HG02759 (cell line): ENCODE measurements at regions not wholly inside any gene's neighbourhood (a gene's known extent, or its start where the extent isn't known, plus 50 kb on each side); places are given as distances from the start of the nearest gene placed in this dataset.
"Not testable (repeated sequence)": the region's sequence is repeated elsewhere in the genome, so short reads cannot be mapped to it uniquely, and the experiment has no call there.

Source experiments
- ATAC-seq: cut with Tn5 transposase; IDR thresholded peaks from one replicate; pipeline ENCODE4 v1.9.1; 2021; ENCODE audit warnings: mild to moderate bottlenecking, moderate library complexity; ENCODE audit not compliant: unreplicated experiment

GRCh38 chr12:107570721-107571120, 114.9 kb upstream of the PWP1 start:
- no peak for ATAC-seq

GRCh38 chr12:107571492-107571891, 114.1 kb upstream of the PWP1 start:
- ATAC-seq, result no peak

DNA sequence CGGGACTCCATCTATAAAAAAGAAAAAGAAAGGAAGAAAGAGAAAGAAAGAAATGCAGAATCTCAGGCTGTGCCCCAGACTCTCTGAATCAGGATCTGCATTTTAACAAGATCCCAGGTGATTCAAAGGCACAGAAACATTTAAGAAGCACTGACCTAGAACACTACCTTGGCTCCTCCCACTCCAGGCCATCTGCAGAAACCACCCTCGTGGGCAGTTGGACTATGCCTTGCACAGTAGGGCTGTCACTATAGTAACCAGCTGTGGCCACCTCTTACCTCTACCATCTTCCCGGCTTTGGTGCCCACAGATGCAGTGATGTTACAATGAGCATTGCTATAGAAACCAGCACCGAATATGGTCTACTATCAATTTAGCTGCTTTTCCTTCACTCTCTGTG, 110.9 kb upstream of the PWP1 start:
- no peak for ATAC-seq

DNA sequence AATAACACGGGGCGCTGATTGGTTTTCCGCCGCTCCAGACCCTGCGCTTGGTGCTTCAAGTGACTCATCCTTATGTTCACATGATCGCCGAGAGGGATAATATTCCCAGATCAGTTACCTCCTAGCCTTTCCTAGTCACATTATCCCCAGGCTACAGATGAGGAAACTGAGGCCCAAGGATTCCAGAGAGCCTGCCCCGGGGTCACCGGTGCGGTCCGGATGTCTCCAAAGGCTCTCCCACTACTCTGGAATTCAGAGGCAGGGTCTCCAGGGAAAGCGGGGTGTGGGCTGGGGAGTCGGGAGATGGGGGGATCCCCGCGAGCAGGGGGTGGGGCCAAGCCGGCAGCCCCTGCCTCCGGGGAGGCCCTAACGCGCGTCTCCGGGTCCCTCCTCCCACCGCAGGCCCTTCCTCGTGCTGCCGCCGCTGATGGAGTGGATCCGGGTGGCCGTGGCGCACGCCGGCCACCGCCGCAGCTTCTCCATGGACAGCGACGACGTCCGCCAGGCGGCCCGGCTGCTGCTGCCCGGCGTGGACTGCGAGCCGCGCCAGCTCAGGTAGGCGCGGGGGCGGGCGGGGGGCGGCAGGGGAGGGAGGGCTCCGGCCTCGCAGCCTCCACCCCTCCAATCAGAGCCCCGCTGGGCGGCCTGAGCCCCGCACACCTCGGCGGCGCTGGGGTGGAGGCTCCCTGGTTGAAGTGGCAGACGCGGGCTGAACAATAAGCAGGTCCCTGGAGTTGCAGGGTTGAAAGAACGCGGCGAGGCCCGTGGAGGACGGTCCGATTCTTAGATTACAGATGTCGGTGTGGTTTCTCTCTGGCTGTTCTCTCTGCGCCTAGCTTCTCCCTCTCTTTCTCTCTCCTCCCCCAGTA, 104.6 kb upstream of the PWP1 start:
- ATAC-seq, result no peak

DNA sequence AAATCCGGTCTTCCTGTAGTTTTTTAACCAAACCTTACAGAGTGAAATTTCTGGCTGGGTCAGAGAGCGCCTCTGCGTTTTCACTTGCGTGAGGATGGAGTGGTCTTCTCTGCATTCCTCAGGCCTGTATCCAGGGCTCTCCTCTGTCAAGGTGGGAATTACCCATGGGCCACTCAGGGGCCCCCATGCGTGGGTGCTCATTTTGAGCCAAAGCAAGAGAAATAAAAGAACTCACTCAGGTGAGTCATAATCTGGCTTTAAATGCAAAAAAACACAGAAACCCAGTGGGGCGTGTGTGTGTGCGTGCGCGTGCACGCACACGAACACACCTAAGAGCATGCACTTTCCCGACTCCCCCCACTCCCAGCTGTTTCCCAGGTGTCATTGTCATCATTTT, 104.0 kb upstream of the PWP1 start:
- ATAC-seq, result no peak

DNA sequence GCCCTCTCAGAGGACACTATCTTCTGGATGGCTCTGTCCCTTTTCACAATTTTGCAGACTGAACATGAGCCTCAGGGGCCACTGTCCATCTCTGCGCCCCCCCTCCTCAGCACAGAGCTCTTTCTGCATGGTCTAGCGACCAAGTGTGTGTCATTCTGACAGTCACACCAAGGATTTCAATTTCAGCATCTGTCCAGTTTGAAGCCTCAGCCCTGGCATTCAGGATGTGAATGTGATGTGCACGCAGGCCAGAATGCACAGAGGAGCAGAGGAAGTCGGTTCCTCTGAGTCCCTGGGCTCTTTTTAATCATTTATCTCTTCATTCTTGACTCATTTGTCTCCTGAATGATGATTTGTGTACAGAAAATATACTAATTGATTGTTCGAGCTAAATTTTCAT, 102.0 kb upstream of the PWP1 start:
- no peak for ATAC-seq

GRCh38 chr12:107584563-107584962, 101.0 kb upstream of the PWP1 start:
- ATAC-seq, result no peak

DNA sequence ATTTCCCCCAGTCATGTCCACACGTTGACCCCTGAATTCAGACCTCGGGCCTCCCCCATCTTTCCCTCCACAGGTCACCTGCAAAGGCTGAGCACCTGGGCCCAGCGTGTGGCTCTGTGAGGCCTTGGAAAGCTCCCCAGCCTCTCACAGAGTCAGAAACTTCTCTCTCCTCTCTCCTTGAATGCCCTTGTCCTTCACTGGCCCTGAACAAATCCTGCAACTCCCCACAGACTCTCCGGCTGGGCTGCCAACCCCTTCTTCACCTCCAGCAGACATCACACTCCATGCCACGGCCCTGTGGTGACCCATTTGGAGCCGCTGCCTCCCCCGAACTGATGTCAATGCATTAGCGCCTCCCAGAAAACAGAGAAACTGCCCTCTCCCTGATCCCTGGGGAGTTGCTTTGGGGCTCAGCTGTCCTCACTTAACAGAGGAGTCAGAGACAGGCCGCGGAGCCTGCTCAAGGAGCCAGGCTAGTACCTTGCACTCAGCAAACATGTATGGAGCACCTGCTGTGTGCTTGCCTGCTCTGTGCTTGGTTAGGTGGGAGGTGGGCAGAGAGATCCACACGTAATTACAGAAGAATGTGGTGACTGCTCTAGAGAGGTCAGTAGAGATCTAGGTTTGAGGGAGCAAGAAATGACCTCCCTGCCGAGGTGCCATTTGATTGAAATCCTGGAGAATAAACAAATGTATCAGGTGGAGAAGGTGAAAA, 99.2 kb upstream of the PWP1 start:
- no peak for ATAC-seq

GRCh38 chr12:107590413-107590812, 95.2 kb upstream of the PWP1 start:
- no peak for ATAC-seq

DNA sequence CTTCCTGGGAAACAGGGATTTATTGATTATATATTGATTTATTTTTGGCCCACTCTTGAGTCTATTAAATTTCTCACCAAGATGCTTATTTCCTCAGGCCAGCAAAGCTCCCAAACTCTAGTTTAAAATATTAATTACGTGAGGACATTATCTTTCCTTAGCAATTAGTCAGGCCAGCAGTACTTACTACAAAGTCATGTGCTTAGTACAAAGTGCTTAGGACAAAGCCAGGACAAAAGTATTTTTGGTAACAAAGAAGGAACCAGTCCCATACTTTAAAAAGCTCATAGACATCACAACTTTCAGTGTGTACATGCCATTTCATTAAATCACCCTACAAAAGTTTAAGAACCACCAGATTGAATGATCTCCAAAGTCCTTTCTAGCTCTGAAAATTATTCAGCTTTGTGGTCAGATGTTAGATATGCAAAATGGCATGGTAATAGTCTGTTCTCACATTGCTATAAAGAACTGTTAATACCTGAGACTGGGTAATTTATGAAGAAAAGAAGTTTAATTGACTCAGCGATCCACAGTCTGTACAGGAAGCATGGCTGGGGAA, 94.7 kb upstream of the PWP1 start:
- ATAC-seq, result no peak

DNA sequence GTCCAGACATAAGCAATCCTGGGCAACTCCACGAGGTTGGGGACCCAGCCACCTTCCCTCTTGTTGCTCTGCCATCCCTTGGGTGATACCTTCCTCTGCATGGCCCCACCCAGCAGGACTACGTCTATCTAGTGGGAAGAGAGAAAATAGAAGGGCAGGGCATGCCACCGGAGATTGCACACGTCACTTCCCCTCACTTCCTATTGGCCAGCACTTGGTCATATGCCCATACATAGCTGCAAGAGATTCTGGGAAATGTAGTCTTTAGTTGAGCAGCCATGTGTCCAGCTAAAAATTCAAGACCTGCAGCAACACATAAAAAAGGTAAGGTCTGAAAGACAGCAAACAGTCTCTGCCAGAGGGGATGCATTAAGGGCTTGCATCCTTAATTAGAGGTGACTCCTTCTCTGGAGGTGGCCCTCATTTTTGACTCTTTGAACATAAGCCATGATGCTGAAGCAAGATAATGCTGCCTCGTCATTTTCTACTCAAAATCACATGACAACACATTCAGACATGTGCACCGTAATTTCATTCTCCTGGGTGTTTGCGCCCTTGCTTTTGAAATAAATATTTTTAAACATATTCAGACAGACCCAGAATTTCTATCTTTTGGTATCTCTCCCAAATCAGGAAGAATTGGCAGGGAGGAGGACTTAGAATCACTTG, 91.8 kb upstream of the PWP1 start:
- no peak for ATAC-seq

GRCh38 chr12:107594995-107595394, 90.6 kb upstream of the PWP1 start:
- ATAC-seq, result no peak

- ATAC-seq, result no peak
These were observed 87.7 kb upstream of the PWP1 start for GRCh38 chr12:107597695-107598410.

GRCh38 chr12:107598906-107599305, 86.7 kb upstream of the PWP1 start:
- no peak for ATAC-seq

GRCh38 chr12:107600581-107601144, 84.9 kb upstream of the PWP1 start:
- ATAC-seq, result no peak

- no peak for ATAC-seq
These were observed 83.2 kb upstream of the PWP1 start for GRCh38 chr12:107602446-107602845.

DNA sequence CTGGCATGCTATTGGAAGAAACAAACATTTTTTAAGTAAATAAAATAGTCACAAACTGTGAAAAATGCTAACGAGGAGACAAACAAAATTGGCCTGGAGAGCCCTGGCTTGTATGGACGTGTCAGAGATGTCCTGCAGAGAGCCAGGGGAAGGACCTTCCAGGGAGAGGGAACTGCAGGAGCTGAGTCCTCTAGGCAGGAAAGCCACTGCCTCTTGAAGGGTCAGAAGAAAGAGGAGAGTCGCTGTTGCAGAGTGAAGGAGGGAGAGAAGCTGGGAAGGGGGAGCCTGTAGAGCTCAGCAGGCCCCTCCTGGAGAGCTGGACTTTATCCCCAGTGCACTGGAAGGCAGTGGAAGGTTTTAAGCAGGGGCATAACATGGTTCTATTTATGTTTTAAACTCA, 80.3 kb upstream of the PWP1 start:
- no peak for ATAC-seq

DNA sequence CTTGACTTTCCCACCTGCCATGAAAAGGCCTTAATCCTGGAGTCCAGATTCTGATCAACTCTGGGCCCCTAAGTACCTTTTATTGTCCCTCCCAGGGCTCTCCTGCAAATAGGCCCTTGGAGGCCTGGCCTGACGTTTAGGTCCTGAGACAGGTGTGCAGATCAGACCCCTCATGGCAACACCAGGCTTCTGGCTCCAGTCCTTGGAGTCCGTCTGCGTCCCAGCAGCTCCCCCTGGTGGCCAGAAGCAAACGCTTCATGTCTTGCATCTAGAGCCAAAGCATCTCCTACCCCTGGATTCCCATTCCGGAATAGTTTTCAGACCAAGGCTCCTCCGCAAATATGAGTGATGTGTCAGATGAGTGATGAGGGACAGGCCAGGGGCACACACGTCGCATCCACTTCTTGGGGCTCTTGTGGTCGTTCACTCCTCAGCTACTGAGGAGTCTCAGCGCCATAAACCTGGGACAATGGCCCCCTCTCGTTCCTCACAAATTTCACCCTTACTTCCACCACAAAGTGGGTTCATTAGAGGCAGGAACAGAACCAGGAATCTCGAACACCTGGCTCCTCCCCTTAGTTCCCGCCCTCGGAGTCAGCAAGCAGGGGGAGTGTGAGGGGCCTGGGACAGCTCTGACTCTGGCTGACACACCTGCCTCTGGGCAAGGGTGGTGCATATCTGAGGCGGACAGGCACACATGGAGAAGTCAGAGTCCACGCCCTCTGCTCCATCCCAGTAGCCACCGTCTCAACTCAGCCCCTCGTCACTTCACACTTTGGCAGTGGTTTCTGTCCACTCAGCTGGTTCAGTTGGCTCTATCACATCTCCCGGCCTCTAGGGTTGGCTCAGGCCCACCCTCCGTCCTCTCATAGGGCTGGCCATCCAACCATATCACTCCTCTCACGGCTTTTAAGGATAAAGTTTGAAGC, 77.9 kb upstream of the PWP1 start:
- peak; percentile 44 for ATAC-seq

GRCh38 chr12:107608779-107609178, 76.8 kb upstream of the PWP1 start:
- ATAC-seq, result not testable (repeated sequence)
